ELR (cell line): ENCODE measurements at regions not wholly inside any gene's neighbourhood (a gene's known extent, or its start where the extent isn't known, plus 50 kb on each side); places are given as distances from the start of the nearest gene placed in this dataset.
A peak's percentile ranks its signal among the peaks of the same experiment; 100 is the strongest.

Source experiments
- DNase-seq: peaks from one replicate; pipeline ENCODE4 v3.0.0-alpha.2; 2015; ENCODE audit warnings: low read depth

DNA sequence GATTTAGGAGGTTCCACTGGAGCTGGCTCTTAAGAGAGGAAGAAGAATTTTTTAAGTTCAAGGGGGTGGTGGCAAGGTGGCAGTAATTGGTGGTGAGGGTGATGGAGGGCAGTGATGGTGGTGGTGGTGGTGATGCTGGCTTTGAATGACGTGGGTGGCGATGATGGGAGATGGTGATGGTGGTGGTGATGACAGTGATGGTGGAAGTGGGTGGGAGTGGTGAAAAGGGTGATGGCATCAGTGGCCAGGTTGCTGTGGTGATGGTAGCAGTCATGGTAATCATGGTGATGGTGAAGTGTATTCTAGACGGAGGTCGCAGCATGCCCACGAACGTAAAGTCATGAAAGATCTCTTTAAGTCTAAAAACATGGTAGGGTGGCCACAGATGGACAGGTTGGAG is 197.3 kb downstream of the PTEN start:
- DNase-seq: no peak

DNA sequence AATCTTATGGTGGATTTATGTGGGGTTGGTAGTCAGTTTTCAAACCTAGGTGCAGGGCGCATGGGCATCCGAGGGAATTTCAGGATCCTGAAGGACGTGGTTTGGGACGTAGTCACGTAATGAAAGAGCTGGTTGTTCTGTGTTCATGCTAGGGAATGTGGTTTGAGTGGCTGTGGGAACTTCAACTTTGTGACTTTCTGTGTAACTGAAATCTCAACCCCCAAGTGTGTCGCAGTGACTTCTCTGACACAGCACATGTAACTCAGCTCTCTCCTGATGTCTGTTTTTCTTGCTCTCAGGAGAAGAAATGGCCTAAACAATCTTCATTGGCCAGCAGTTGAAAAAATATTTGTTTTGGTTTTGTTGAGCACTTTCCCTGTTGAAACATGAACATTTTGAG is 199.0 kb downstream of the PTEN start:
- no peak for DNase-seq

DNA sequence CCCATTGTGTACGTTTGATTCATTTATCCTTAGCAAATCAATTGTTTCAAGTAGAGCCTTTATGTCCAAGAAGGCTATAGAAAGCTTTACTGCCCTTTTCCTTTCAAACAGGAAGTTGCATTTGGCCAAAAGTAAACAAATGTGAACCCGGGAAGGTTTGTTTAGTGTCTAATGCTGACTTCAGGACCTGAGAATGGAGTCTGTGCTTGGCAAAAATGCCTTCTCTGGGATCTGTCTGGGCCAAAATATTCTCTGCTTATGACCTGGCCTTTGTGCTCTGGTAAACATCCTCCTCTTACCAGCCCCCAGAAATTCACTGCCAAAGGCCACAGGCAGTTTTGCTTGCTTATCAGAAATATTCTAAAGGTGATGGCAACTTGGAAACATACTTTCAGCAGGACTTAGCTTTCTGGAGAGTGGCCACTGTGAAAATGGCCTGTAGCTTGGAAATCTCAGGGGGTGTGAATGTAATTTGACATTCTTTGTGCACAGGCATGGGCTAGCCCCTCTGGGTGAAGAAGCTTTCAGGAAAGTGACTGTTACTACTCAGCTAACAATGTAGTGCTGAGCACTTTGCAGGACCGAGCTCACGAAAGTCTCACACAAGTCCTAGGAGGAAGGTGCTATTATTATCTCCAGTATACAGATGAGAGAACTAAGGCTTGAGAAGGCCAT is 199.5 kb downstream of the PTEN start:
- DNase-seq: peak; percentile 75

DNA sequence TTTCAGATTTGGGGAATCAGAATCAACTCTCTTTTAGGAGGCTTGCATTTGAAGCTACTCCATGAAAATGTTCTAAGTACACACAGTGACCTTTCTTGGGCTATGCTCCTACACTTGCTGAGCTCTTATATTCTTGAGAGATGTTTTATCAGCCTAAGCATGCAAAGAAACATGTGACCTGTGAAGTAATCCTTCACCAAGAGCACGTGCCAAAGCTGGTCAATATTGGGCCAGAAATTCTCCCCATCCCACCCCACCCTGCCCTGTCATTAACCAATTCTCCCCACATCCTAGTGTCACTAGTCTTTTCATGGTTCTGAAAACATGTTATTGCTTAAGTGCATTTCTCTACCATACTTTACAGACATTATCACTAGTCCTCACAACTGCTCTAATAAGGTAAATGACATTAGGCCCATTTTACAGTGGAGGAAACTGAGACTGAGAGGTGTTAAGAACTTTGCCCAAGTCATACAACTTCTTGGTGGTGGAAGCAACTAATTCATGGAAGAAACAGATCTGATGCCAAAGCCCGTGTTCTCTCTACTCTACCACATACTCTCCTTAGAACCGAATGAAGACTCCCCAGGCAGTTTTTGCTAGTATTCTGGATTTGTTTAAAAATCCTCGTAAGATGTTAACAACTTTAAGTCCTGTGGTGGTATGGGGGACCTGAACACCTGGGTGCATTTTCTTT is 200.6 kb downstream of the PTEN start:
- no peak for DNase-seq

DNA sequence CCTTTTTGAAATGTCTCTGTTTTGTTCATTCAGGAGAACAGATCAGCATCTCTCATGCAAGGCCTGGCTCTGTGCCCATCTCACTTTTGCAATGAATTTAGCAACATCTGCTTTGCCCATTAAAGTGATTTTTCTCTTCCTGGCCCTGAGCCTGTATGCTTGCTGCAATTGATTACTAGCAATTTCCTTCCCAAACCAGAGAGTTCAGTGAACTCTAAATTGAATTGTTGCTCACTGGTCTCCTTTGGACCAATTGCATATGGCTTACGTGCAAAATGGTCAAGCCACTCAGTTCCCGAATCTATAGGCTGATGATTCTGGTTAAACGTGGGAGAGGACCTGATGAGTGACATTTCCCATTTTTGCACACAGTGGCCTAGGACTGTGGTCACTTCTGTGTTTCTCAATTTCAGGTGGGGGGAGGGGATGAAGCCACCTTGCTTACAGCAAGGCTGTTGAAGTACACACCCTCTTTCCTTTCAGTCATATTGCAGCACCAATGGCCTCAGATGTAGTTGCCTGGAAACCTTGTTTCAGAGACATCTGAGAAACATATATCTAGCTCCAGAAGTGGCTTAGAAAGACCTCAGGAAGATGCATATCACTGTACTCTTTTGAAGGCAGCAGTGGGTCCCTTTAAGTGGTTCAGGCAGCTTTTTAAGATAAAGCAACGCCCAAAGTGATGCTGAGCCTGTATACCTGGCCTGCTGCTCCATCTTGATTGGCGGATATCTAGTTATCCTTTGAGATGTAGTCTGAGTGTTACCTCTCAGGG is 201.4 kb downstream of the PTEN start:
- no peak for DNase-seq

DNA sequence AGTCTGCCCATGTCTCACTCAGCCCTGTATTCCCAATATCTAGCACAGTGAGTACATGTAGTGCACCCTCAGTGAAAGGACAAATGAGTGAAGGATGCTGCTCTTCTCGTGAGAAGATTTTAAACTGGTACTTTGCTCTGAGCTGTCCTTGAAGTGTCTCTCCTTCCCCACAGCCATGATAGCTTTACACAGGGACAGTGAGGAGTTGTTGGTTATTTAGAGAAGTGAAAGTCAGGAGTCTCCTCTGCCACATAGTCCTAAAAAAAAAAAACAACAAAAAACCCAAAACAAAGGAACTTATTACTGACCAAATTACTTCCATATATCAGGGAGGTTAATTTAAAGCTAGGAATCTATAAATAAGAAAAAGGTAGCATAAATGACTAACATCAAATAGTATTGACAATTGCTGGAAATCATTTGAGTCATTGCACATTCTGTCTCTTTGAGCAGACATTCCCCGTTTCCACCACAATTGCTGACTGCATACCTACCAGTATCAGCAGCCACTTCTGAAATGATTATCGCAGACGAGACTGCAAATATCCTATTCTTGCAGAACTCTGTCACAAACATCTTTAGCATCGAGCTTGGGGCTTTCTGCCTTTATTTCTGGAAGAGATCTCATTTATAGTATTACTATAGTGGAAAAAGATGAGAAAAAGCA is 202.1 kb downstream of the PTEN start:
- no peak for DNase-seq

DNA sequence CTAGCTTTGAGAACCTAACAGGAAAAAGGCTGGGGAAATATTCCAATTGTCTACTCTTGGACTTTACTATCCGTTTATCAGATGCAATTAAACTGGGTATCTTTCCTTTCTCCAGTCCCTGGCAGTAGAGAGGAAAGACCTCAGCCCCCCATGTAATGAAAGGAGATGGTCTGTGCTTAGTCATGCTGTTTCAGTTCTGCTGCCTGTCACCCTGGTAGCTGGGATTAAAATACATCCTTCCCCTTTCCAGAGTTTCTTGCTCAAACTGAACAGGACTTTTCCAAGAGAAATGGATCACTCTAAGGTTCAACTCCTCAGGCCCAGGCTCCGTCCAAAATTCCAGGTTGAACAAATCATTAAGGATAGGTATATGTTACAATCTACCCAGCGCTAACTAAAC is 202.9 kb downstream of the PTEN start:
- no peak for DNase-seq

DNA sequence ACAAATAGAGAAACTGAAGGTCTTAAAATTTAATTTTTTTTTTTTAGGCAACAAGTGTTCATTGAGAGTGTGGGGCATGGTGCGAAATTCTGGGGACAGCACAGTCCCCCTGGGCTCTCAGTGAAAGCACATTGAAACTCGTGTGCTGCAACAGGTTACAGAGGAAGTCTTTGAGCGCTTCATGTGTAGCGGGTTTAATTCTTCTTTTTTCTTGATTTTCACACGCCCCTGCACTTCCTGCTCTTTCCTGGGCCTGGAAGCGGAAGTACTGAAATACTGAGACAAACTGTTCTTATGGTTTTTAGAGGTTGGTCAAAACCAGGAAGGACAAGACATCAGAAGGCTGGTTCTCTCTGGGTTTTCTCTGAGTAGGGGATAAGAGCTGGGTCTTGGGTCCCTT is 203.5 kb downstream of the PTEN start:
- DNase-seq: no peak

DNA sequence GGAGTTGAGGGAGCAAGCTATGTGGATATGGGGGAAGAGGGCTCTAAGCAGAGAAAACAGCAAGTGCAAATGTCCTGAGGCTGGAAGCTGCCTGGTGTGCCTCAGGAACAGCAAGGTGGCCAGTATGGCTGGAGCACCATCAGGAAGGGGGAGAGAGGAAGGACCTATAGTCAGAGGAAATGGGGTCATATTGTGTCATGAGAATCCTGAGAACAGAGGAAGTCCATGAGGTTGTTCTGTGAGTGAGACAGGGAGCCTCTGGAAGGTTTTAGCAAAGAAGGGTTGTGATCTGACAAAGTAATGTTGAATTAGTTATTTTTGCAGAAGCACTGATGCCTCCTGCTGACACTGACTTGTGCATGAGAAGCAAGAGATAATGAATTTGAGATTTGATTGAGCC is 204.3 kb downstream of the PTEN start:
- DNase-seq: peak; percentile 10

DNA sequence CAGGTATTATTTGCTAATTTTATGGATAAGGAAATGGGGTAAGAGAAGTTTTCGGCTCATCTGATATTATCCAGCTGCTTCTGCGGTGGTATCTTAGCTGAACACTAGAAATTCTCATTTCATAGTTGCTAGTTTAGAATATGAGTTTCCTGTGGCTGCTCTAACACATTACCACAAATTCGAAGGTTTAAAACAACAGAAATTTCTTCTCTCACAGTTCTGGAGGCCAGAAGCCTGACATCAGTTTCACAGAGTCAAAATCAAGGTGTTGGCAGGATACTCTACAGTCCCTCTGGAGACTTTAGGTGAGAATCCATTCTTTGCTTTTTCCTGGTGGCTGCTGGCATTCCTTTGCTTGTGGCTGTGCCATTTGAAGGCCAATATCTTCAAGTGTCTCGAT is 205.9 kb downstream of the PTEN start:
- no peak for DNase-seq

DNA sequence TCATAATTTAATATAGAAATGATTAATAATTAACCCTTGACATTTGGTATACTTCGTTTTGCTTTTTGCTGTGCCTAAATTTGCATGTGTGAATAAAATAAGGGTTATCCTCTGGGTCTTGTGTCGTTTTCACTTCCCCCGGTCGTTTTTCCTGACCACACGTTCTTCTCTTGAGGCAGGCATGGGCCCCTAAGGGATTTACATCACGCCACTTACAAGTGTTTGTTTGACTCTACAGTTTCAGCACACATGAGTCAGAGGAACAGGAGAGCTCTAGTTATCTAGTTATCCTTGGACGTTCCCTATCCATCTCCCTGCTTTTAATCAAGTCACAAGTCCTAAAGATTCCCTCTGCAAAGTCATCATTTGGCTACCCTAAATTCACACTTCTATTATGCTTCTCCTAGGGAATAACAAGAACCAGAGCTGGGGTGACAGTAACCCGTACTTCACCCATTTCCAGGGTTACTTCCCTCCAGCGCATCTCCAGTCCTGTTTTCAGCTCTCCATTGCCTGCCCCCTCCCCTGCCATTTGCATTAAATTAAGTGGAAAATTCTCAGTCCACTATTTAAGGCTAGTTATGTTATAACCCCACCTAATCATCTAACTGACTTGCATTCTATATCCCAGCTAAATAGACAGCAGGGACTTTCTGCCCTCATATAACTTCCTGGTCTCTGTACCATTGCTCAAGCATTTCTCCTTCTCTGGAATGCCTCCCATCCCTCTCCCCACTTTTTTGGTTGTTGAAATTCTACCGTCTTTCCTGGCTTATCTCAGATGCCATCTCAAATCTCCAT is 206.9 kb downstream of the PTEN start:
- peak; percentile 28 for DNase-seq

DNA sequence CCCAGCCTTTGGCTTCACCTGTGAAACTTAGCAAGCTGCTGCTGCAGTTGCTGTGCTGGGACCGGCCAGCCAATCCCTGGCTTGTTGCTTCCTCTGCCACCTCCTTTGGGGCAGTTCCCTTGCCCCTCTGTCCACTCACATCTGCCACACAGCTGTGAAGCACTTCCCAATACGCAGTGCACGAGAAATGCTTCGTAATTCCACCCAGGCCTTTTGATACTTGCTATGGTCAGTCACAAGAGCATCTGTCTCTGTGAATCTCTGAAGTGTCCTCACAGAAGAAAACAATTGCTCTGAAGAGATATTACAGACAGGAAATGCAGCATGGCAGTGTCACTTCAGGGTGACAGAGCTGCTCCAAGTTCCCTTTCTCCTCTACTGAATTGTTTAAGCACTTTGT is 208.5 kb downstream of the PTEN start:
- no peak for DNase-seq

DNA sequence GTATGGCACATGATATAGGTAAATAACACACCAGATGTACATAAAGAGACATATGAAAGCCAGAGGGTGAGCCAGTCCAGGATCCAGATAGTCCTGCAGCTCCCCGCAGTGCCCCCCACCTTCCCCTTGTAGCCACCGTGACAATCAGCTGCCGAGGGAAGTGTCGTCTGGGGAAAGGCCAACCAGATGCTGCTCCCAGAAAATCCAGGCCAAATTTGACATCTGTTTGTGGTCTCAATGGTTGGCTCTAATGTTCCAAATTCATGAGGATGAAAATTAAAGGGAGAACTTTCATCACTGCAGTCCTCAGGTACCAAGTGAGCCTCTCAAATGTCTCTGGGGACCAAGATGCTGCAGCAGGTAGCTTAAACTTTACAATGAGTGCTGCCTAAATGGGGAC is 210.3 kb downstream of the PTEN start:
- DNase-seq: no peak

DNA sequence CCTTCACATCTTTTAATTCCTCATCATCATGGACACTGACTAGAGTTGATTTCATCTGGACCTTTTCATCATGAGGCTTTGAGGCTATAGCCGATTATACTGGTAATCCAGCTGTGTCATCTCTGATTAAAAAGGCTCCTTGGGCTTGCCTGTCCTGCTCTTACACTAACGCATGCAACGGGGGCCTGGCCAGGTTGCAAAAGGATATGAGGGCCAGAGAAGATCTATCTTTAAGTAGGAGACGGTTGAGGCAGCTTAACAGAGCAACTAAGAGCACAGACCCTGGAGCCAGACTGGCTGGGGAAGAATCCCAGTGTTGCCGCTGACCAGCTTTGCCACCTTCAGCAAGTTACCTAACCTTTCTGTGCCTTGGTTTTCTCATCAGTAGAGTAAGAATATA is 211.5 kb downstream of the PTEN start:
- no peak for DNase-seq

DNA sequence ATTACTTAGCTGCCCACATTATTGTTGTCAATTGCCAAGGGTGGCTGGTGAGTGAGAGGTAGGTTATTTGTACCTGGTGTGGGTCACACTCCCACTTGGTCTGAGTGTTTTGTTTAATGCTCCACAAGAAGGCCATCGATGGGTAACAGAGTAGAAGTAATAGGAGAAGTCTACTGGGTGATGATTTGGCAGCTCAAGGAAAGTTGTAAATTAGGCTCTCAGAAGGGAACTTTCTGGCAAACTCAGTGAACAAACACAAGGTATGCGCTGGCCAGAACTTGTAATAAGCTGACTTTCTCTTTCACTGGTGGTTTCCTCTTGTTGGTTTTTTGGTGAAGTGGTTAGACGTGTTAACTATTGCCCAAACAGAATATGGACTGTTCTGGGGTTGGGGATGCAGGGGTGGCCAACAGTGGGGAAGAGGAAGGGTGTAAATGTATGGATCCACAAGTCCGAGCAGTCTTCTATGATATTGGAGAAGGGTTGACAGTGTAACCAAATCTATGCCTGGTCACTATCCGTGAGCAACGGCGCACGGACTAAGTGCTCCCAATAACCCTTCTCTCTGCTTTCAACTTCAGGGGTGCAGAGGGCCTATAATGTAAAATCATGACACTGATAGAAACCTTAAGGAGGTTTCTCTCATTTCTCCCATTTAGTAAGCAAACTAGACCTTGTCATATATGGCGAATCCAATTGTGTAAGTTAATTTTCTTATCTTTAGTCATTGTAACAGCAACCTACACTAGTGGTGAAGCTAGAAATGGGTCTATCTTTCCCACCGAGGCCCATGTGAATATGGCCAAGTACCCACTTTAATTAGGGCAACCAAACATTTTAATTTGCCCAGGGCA is 212.8 kb downstream of the PTEN start:
- DNase-seq: no peak

DNA sequence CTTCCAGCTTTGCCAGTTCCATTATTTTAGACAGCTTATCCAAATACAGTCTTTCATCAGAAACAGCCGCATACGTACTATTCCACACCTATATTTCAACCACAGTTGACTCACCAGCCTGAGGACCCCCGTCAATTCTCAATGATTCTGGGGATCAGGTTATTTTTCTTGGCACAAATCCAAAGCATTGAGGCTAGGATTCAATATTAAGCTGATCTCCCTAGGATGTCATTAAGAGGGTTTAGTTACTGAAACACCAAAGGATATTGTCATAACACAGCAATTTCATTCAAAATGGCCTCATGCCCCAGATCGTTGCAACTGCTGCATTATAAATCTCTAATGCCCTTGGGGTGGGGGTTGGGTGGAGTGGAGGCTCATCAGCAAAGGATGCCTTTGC is 214.6 kb downstream of the PTEN start:
- DNase-seq: no peak

DNA sequence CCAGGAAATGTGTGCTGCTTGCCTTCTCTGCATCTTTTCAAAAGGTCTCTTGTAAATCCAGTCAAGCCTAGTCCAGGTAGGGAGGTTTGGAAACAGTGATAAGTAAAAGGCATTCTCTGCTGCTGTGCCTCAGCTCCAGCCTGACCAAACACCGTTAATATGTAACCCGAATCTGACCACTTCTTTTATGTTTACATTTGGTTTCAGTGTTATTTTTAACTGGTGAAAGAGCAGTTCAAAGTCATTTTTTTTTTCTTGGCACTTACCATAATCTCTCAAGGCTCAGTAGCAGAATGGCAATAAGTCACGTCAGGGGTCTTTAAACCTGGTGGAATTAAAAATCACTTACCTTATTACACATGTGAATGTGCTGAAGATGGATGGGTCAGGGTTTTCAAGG is 216.8 kb downstream of the PTEN start:
- DNase-seq: no peak

DNA sequence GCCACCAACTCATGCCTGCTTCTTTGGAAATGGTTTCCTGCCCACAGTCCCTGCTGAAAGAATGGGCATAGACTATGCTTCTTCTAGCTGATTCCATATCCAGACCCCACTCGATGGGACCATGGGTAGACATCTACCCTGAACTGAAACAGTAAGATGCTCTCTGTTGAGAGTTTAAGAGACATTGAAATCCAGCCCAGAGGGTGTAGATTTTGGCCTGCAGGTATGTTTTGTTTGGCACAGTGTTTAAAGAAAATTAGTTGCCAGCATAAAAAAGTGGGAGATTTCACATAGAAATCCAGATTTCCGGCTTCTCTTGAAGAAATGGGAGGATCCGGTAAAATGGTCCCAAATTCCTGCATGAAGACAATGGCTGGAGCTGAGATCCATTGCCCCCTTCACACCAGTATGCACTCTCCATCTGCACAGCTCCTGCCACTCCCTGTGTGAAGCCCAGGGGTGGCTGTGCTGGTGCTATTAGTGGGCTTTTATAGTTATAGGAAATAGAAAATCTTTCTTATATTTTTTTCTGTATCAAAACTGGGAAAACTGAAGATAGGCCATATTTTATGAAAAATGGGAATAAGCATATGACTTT is 218.1 kb downstream of the PTEN start:
- no peak for DNase-seq

DNA sequence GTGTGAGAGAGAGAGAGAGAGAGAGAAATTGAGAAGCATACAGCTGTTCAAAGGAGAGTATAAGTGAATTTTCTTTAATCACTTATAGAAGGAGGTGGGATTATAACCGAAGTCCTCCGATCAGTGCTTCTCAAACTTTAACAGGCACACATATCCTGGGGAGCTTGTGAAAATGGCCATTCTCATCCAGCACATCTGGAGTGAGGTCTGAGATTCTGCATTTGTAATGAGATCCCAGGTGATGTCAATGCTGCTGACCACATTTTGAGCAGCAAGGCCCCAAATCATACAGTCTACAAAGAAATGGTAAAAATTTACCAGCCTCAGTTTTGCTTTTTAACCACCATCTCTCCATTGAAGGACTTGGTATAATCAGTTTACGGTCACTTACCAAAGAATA is 219.0 kb downstream of the PTEN start:
- DNase-seq: no peak

DNA sequence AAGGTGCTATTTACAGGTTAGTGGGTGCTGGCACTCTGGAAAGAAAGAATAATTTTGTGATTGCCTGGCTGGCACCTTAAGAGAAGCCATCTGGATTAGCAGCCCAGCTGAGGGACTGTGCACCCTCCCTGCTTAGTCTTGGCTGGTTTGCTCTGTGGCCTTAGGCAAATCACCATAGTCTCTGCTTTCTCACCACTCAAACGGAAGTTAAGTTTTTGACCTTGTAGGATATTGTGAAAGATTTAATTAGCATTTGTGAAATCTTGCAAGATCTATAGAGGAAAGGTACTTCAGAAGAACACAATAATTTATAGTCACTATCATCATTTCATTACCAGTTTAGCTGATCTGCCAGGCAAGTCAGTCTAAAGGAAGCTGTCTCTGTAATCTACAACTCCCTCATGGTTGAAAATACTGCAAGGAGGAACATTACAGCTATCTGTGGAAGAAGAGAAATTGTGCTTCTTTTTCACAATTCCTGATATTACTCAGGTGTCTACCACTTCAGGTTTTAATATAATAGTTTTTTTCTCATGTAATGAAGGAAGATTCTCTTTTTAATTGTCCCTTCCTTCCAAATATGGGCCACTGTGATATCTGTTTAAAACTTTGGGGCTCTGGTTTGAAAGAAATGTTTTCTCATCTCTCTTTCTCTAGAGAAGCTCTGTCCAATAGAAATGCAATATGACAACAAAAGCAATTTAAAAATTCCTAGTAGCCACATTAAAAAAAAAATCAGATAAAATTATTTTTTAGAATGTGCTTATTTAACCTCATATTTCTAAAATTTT is 219.6 kb downstream of the PTEN start:
- DNase-seq: no peak
